HCT116 (cell line): ENCODE measurements at regions not wholly inside any gene's neighbourhood (a gene's known extent, or its start where the extent isn't known, plus 50 kb on each side); places are given as distances from the start of the nearest gene placed in this dataset.

Experiments
- ATAC-seq: fragments of 200-7000 bp; cut with Tn5 transposase; 2 replicates; pipeline ENCODE4 v1.9.1; 2020; ENCODE audit warnings: mild to moderate bottlenecking, moderate library complexity
- BruUV-seq: library from RNA; stranded (reverse); fragments of 400-500 nt; replicated peaks from 2 replicates; lab custom pipeline; 2021; lab: Mats Ljungman, UMichigan
- CTCF ChIA-PET: fragments of 300-600 bp; sonication (Branson Sonifier 250); formaldehyde crosslinking; loops from one replicate; lab custom pipeline; 2021; ENCODE audit warnings: antibody characterized with exemption; lab: Charles Lee
- POLR2A ChIA-PET: fragments of 300-600, 350-600 bp; sonication (Branson Sonifier 250); formaldehyde crosslinking; loops from one replicate; lab custom pipeline; 2021; ENCODE audit warnings: antibody characterized with exemption; lab: Charles Lee
- RAD21 ChIA-PET, 2 experiments: fragments of 300-600 bp; sonication (Branson Sonifier 250); formaldehyde crosslinking; loops; one replicate each; lab custom pipeline; 2023; ENCODE audit warnings: low total read pairs in 2 of 2; ENCODE audit not compliant: uncharacterized antibody in 2 of 2, unreplicated experiment in 2 of 2, low non-redundant PET in 1 of 2; lab: Charles Lee
- DNase-seq: peaks from one replicate; pipeline ENCODE4 v3.0.0-alpha.2; 2010; ENCODE audit warnings: low read depth, low spot score
- H2AFZ ChIP-seq: fragments of 200-600 bp; shearing (Covaris generic), sonication (generic); 2 replicates; pipeline ENCODE4 v1.6.1; 2017; ENCODE audit warnings: low read depth, mixed run types, mixed read lengths, antibody characterized with exemption, low read length; ENCODE audit not compliant: poor library complexity, severe bottlenecking
- H3K27ac ChIP-seq: 2 replicates; pipeline ENCODE4 v1.5.1; 2012; ENCODE audit warnings: low read depth, low read length
- H3K27me3 ChIP-seq: fragments of 200-600 bp; sonication (generic); 2 replicates; pipeline ENCODE4 v1.6.1; 2016; ENCODE audit warnings: mixed run types, low read length, mixed read lengths; ENCODE audit not compliant: insufficient read depth
- H3K36me3 ChIP-seq, 2 experiments: fragments of 200-500 bp in 1 of 2; fragments of 200-600 bp in 1 of 2; sonication (Bioruptor generic) in 1 of 2; sonication (generic) in 1 of 2; 2 replicates each; pipeline versions ENCODE4 v1.5.1 to v1.6.1; 2014 to 2016; ENCODE audit warnings: low read length in 2 of 2, inconsistent platforms in 1 of 2, mixed read lengths in 1 of 2, mixed run types in 1 of 2; ENCODE audit not compliant: insufficient read depth in 2 of 2, control insufficient read depth in 1 of 2
- H3K4me1 ChIP-seq, 2 experiments: fragments of 200-600 bp in 1 of 2; sonication (generic) in 1 of 2; 2 replicates each; pipeline versions ENCODE4 v1.5.1 to v1.6.1; 2012 to 2017; ENCODE audit warnings: low read length in 2 of 2, inconsistent platforms in 1 of 2, mild to moderate bottlenecking in 1 of 2, mixed read lengths in 1 of 2, mixed run types in 1 of 2, moderate library complexity in 1 of 2; ENCODE audit not compliant: insufficient read depth in 2 of 2, control insufficient read depth in 1 of 2
- H3K4me2 ChIP-seq: fragments of 200-600 bp; sonication (generic); 2 replicates; pipeline ENCODE4 v1.6.1; 2017; ENCODE audit warnings: mixed run types, low read length, mixed read lengths
- H3K4me3 ChIP-seq, 2 experiments: fragments of 200-600 bp in 1 of 2; sonication (generic) in 1 of 2; replicated peaks in 1 of 2; 2 replicates each; pipeline ENCODE4 v1.5.1; 2011 to 2016; ENCODE audit warnings: low read length in 2 of 2, control low read depth in 1 of 2, low read depth in 1 of 2, mild to moderate bottlenecking in 1 of 2, mixed read lengths in 1 of 2, mixed run types in 1 of 2
- H3K79me2 ChIP-seq: fragments of 200-600 bp; sonication (generic); 2 replicates; pipeline ENCODE4 v1.6.1; 2017; ENCODE audit warnings: mild to moderate bottlenecking, mixed run types, low read length, moderate library complexity, mixed read lengths; ENCODE audit not compliant: insufficient read depth
- H3K9ac ChIP-seq: fragments of 200-600 bp; sonication (generic); 2 replicates; pipeline ENCODE4 v1.6.1; 2016; ENCODE audit warnings: low read length, mixed read lengths
- H3K9me2 ChIP-seq: fragments of 200-600 bp; sonication (generic), shearing (Covaris generic); 2 replicates; pipeline ENCODE4 v1.6.1; 2017; ENCODE audit warnings: mixed run types, mild to moderate bottlenecking, moderate library complexity; ENCODE audit not compliant: insufficient read depth
- H3K9me3 ChIP-seq, 2 experiments: fragments of 200-500 bp in 1 of 2; fragments of 200-600 bp in 1 of 2; sonication (Bioruptor generic) in 1 of 2; sonication (generic) in 1 of 2; 2 replicates each; pipeline ENCODE4 v1.6.1; 2014 to 2017; ENCODE audit warnings: low read length in 2 of 2, mixed read lengths in 2 of 2, inconsistent platforms in 1 of 2, low read depth in 1 of 2, mild to moderate bottlenecking in 1 of 2, mixed run types in 1 of 2, moderate library complexity in 1 of 2; ENCODE audit not compliant: control insufficient read depth in 1 of 2, insufficient read depth in 1 of 2
- H4K20me1 ChIP-seq: fragments of 200-600 bp; sonication (generic), shearing (Covaris generic); 2 replicates; pipeline ENCODE4 v1.6.1; 2017; ENCODE audit warnings: mixed run types, mild to moderate bottlenecking, moderate library complexity; ENCODE audit not compliant: insufficient read depth
- CBX3 ChIP-seq: IDR thresholded peaks from 2 replicates; pipeline ENCODE4 v1.6.1; 2012; ENCODE audit warnings: low read depth
- EGR1 ChIP-seq: IDR thresholded peaks from 2 replicates; pipeline ENCODE4 v1.6.1; 2012; ENCODE audit warnings: low read depth
- ELF1 ChIP-seq: IDR thresholded peaks from 2 replicates; pipeline ENCODE4 v1.6.1; 2012; ENCODE audit warnings: low read depth, borderline replicate concordance
- EZH2 ChIP-seq: fragments of 200-600 bp; sonication (generic); IDR thresholded peaks from 2 replicates; pipeline ENCODE4 v1.6.1; 2017; ENCODE audit warnings: antibody characterized with exemption, mixed run types
- FOSL1 ChIP-seq: IDR thresholded peaks from 2 replicates; pipeline ENCODE4 v1.6.1; 2012; ENCODE audit warnings: low read depth
- JUND ChIP-seq: IDR thresholded peaks from 2 replicates; pipeline ENCODE4 v1.6.1; 2012
- POLR2A ChIP-seq: IDR thresholded peaks from 2 replicates; pipeline ENCODE4 v1.7.0; 2011; ENCODE audit warnings: borderline replicate concordance; ENCODE audit not compliant: insufficient read depth, insufficient read length; ENCODE audit errors: extremely low read depth
- POLR2AphosphoS5 ChIP-seq: IDR thresholded peaks from 2 replicates; pipeline ENCODE4 v1.6.1; 2011; ENCODE audit warnings: mild to moderate bottlenecking, low read depth, low read length, moderate library complexity
- RAD21 ChIP-seq: IDR thresholded peaks from 2 replicates; pipeline ENCODE4 v1.6.1; 2012; ENCODE audit warnings: low read depth, mild to moderate bottlenecking
- SIN3A ChIP-seq: IDR thresholded peaks from 2 replicates; pipeline ENCODE4 v1.6.1; 2012; ENCODE audit warnings: low read depth
- SP1 ChIP-seq: IDR thresholded peaks from 2 replicates; pipeline ENCODE4 v1.6.1; 2012; ENCODE audit warnings: low read depth
- TCF7L2 ChIP-seq: IDR thresholded peaks from 2 replicates; pipeline ENCODE4 v1.7.0; 2011; ENCODE audit warnings: borderline replicate concordance, inconsistent platforms; ENCODE audit not compliant: insufficient read depth, insufficient read length; ENCODE audit errors: extremely low read depth
- YY1 ChIP-seq: IDR thresholded peaks from 2 replicates; pipeline ENCODE4 v1.6.1; 2011; ENCODE audit warnings: low read length, low read depth, moderate library complexity, mild to moderate bottlenecking; ENCODE audit not compliant: insufficient replicate concordance; ENCODE audit errors: extremely low read depth
- ZFX ChIP-seq: fragments of 450-650 bp; IDR thresholded peaks from 2 replicates; pipeline ENCODE4 v1.6.1; 2017
- ZNF274 ChIP-seq: fragments of 200-500 bp; sonication (Bioruptor generic); IDR thresholded peaks from 2 replicates; pipeline ENCODE4 v1.6.1; 2014; ENCODE audit warnings: mild to moderate bottlenecking, low read depth, low read length, inconsistent platforms
- intact Hi-C: fragments of 100-400 bp; cut with micrococcal nuclease; formaldehyde crosslinking; loops from 2 replicates; pipeline ENCODE4 v1.10.0; 2022
- TF ChIP-seq, protein P1 (sequence below), 3 experiments: fragments of 200-600 bp in 1 of 3; sonication (generic) in 1 of 3; IDR thresholded peaks in 2 of 3; conservative IDR thresholded peaks in 1 of 3; 2 replicates each; pipeline ENCODE4 v1.5.1; 2012 to 2017; ENCODE audit warnings: low read depth in 2 of 3, low read length in 2 of 3, antibody characterized with exemption in 1 of 3, borderline replicate concordance in 1 of 3, control low read depth in 1 of 3, mild to moderate bottlenecking in 1 of 3, mixed read lengths in 1 of 3, mixed run types in 1 of 3, moderate library complexity in 1 of 3; ENCODE audit not compliant: insufficient read depth in 1 of 3
- TF ChIP-seq, protein P2 (sequence below): IDR thresholded peaks from 2 replicates; pipeline ENCODE4 v1.6.1; 2012
- TF ChIP-seq, protein P3 (sequence below): IDR thresholded peaks from 2 replicates; pipeline ENCODE4 v1.6.1; 2011; ENCODE audit warnings: mild to moderate bottlenecking, low read length, moderate library complexity; ENCODE audit not compliant: insufficient replicate concordance; ENCODE audit errors: extremely low read depth
- TF ChIP-seq, protein P4 (sequence below): IDR thresholded peaks from 2 replicates; pipeline ENCODE4 v1.6.1; 2012; ENCODE audit warnings: low read depth

DNA sequence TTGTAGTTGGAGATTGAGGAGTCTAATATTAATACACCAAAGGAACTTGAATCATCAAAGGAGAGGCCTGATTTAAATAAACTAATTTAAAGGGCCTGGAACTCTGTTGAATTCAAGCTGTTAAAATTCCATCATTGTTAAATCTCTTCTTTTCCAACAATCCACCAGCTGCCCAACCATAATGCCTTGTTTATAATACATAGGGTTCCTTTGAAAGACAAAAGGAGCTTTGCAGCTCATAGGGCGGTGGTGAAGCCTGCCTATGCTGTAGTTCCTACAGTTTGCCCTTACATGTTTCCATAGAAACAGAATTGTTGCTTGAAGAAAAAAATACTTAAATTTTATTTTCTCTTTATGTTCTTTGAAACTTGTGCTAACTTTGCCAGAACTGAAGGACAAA lies 102.8 kb downstream of the GLUD2 start:
- no peak overlapping the region for H3K4me2 ChIP-seq
- H3K36me3 ChIP-seq, result no peaks in the 10 kb centered on the region
- ATAC-seq, result no peak
- intact Hi-C loops, result no loop called here
- no peaks in the 10 kb centered on the region for H3K79me2 ChIP-seq
- H3K9me3 ChIP-seq, result no peaks in the 10 kb centered on the region
- no peaks in the 10 kb centered on the region for H3K4me1 ChIP-seq
- H3K27ac ChIP-seq, result no peak overlapping the region
- no peak for DNase-seq
- ChIA-PET CTCF (no interaction called here), RAD21 (no interaction called here), POLR2A (no interaction called here)
- H2AFZ ChIP-seq, result no peak overlapping the region
- TF ChIP-seq, protein P1, sequence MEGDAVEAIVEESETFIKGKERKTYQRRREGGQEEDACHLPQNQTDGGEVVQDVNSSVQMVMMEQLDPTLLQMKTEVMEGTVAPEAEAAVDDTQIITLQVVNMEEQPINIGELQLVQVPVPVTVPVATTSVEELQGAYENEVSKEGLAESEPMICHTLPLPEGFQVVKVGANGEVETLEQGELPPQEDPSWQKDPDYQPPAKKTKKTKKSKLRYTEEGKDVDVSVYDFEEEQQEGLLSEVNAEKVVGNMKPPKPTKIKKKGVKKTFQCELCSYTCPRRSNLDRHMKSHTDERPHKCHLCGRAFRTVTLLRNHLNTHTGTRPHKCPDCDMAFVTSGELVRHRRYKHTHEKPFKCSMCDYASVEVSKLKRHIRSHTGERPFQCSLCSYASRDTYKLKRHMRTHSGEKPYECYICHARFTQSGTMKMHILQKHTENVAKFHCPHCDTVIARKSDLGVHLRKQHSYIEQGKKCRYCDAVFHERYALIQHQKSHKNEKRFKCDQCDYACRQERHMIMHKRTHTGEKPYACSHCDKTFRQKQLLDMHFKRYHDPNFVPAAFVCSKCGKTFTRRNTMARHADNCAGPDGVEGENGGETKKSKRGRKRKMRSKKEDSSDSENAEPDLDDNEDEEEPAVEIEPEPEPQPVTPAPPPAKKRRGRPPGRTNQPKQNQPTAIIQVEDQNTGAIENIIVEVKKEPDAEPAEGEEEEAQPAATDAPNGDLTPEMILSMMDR (IDR thresholded peaks at IDR 0.05 in 2 of 3, conservative IDR thresholded peaks at IDR 0.05 in 1 of 3; ENCODE audit: borderline replicate concordance in 1 of 3, insufficient read depth in 1 of 3, low read depth in 2 of 3, low read length in 2 of 3), result no peak
- no peak for TF ChIP-seq ZNF274
- TF ChIP-seq SP1, result no peak
- TF ChIP-seq EZH2, result no peak
- TF ChIP-seq CBX3, result no peak
- TF ChIP-seq POLR2AphosphoS5, result no peak
- no peak for TF ChIP-seq RAD21
- no peak for TF ChIP-seq POLR2A
- TF ChIP-seq FOSL1, result no peak
- TF ChIP-seq, protein P2, sequence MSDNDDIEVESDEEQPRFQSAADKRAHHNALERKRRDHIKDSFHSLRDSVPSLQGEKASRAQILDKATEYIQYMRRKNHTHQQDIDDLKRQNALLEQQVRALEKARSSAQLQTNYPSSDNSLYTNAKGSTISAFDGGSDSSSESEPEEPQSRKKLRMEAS, result no peak
- no peak for TF ChIP-seq YY1
- TF ChIP-seq, protein P3, sequence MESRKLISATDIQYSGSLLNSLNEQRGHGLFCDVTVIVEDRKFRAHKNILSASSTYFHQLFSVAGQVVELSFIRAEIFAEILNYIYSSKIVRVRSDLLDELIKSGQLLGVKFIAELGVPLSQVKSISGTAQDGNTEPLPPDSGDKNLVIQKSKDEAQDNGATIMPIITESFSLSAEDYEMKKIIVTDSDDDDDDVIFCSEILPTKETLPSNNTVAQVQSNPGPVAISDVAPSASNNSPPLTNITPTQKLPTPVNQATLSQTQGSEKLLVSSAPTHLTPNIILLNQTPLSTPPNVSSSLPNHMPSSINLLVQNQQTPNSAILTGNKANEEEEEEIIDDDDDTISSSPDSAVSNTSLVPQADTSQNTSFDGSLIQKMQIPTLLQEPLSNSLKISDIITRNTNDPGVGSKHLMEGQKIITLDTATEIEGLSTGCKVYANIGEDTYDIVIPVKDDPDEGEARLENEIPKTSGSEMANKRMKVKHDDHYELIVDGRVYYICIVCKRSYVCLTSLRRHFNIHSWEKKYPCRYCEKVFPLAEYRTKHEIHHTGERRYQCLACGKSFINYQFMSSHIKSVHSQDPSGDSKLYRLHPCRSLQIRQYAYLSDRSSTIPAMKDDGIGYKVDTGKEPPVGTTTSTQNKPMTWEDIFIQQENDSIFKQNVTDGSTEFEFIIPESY, result no peak
- TF ChIP-seq ZFX, result no peak
- no peak for TF ChIP-seq EGR1
- no peak for TF ChIP-seq SIN3A
- no peak for TF ChIP-seq ELF1
- TF ChIP-seq JUND, result no peak
- no peak for TF ChIP-seq TCF7L2
- TF ChIP-seq, protein P4, sequence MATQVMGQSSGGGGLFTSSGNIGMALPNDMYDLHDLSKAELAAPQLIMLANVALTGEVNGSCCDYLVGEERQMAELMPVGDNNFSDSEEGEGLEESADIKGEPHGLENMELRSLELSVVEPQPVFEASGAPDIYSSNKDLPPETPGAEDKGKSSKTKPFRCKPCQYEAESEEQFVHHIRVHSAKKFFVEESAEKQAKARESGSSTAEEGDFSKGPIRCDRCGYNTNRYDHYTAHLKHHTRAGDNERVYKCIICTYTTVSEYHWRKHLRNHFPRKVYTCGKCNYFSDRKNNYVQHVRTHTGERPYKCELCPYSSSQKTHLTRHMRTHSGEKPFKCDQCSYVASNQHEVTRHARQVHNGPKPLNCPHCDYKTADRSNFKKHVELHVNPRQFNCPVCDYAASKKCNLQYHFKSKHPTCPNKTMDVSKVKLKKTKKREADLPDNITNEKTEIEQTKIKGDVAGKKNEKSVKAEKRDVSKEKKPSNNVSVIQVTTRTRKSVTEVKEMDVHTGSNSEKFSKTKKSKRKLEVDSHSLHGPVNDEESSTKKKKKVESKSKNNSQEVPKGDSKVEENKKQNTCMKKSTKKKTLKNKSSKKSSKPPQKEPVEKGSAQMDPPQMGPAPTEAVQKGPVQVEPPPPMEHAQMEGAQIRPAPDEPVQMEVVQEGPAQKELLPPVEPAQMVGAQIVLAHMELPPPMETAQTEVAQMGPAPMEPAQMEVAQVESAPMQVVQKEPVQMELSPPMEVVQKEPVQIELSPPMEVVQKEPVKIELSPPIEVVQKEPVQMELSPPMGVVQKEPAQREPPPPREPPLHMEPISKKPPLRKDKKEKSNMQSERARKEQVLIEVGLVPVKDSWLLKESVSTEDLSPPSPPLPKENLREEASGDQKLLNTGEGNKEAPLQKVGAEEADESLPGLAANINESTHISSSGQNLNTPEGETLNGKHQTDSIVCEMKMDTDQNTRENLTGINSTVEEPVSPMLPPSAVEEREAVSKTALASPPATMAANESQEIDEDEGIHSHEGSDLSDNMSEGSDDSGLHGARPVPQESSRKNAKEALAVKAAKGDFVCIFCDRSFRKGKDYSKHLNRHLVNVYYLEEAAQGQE, result no peak
- H3K9me2 ChIP-seq, result no peaks in the 10 kb centered on the region
- H3K27me3 ChIP-seq, result no peaks in the 10 kb centered on the region
- H3K4me3 ChIP-seq, result no peak overlapping the region
- H4K20me1 ChIP-seq, result no peaks in the 10 kb centered on the region
- BruUV-seq, result no TSS peak
- H3K9ac ChIP-seq, result no peak overlapping the region
